Globus pallidus (tissue), 1 donor: ENCODE measurements at regions not wholly inside any gene's neighbourhood (a gene's known extent, or its start where the extent isn't known, plus 50 kb on each side); places are given as distances from the start of the nearest gene placed in this dataset.

ENCODE experiments used
- DNase-seq: peaks from one replicate; pipeline ENCODE4 v3.0.0-alpha.2; 2015; ENCODE audit warnings: low spot score

DNA sequence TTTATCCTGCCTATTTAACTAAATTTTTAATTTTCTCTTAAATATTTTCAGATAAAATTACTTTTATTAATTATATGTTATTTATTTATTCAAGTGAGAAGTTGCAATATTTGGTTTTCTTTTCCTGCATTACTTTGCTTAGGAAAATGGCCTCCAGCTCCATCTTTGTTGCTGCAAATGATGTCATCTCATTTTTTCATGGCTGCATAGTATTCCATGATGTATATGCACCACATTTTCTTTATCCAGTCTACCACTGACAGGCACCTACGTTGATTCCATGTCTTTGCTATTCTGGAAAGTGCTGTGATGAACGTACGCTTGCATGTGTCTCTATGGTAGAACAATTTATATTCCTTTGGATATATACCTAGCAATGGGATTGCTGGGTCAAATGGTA is 186.9 kb upstream of the LYPLAL1 start:
- DNase-seq = no peak

DNA sequence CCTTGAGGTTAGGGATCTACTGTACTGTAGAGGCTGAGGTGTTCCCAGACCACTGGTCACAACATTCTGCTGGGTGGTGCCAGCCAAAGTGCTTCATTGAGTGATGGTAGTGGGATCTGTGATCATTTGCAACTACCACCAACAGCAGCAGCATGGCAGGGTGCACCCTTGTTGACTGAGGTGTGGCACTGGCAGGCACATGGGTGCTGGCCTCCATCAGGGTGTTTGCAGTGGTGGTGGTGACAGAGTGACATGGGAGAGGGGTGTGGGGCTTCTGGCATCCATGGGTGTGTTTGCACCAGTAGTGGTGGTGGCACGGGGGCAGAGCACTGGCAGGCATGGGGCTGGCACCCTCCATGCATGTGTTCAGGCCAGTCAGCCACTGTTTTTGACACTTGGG is 183.7 kb upstream of the LYPLAL1 start:
- DNase-seq = no peak

DNA sequence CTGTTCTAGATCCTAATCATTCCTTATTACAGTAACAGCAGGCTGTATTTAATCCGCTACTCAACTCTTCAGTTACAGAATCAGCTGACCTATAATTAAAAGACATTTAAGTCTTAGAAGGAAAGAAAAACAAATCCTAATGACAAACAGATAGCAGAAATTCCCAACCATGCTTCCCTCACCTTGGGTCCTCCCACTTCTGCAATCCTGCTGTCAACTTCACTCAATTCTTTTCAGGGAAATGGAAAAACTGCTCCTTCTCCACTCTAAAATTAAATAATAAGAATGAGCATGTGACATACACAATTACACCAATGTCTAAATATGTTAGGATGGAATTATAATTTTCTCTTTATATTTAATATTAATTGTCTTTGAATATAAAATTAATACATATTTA is 182.6 kb upstream of the LYPLAL1 start:
- no peak for DNase-seq

DNA sequence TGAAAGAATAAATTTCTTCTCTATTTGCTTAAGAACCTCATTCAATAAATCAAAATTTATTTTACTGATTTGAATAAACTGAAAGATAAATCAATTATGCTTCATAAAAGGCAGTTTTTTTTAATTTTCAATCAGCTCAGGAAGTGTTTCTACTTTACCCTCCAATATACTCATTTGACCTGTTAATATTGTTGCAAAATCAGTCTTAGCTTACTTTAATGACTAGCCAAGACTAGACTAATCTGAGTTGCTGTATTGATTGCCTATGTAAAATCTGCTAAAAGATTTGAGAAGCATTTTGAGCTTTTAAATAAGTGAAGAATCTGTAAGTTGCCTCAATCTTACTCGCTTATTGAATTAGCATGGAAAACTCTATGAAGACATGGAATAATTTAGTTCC is 179.1 kb upstream of the LYPLAL1 start:
- DNase-seq = no peak

DNA sequence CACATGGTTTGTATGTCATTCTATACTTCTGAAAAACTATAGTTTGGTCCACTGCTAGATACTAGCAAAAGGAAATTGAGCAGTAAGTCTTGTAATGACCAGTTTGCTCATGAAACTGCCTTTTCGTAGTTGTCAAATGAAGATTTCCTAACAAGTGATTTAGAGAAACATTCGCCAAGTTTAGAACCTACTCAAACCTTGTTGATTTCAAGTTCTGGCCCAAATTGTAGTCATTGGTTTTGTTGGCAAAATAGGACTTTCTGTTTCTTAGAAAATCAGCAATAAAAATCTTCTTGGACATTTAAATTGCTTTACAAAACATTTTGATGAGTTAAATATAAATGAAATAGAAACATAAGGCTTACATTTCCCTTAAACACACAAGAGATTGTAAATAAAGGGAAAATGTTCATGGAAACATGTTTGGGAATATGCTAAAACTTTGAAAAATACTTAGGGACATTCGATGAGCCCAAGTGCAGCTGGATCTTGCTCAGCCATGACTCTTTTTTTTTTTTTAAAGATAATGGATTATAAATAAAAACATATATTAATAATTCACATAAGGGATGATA is 178.5 kb upstream of the LYPLAL1 start:
- no peak for DNase-seq

DNA sequence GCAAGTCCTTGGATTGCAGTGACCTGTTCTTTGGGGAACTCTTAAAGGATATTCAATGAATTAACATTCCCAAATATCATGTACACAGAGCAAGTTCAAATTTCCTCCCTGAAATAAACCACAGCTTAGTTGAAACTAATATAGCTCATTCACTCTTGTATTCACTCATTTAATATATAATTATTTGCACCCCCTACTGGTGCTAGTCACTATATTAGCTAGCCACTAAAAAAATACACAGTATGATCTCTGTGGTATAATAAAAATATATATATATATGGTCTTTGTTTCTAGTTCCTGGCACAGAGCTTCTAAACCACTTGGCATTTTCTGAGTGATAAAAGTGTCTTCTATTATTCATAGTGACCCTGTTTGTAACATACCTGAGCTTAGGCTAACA is 177.3 kb upstream of the LYPLAL1 start:
- no peak for DNase-seq

DNA sequence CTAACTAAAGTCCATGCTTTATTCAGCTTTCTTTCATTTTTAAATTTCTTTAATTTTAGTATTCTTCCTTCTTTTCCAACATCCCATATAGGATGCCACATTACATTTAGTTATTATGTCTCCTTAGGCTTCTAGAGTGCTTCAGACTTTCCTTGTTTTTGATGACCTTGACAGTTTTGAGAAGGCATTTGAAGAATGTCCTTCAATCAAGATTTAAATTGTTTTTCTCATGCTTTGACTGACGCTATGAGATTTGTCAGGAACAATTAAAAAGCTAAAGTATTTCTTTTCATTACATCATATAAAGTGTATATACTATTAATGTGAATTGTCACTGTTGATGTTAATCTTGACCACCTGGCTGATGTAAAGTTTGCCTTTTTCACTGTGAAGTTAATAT is 173.7 kb upstream of the LYPLAL1 start:
- no peak for DNase-seq

DNA sequence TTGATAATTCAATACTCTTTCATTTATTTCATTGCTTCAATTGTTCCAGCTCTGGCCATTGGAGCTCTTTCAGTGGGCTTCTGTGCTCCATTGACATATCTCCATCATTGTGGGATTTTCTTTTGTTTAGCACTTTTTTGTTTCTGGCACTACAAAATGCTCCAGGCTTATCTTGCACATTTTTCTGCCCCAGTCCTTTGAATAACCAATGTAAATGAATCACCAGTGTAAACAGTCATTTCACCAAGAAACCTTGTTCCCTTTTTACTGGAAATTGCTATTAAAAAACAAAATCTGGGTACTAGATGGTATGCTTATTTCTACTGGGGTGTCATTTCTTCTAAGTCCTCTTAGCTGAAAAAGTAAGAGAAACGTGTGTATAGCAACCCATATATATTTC is 173.0 kb upstream of the LYPLAL1 start:
- no peak for DNase-seq

DNA sequence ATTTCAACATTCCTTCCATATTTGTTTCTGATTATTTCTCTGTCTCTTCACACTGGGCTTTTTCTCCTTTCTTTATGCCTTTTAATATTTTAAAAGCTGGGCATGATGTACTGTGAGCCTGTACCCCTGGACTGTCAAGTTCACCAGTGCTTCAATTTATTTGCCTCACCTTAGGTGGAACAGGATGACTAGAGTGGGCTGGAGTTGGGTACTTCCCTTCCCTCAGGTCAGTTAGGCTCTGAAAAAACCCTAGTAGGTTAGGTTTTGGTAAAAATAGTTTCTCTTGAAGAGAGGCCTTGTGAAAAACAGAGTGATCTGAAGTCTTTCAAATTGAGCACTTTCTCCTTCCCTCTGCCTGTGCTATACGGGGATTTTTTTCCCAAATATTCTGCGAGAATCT is 163.0 kb upstream of the LYPLAL1 start:
- DNase-seq = no peak

DNA sequence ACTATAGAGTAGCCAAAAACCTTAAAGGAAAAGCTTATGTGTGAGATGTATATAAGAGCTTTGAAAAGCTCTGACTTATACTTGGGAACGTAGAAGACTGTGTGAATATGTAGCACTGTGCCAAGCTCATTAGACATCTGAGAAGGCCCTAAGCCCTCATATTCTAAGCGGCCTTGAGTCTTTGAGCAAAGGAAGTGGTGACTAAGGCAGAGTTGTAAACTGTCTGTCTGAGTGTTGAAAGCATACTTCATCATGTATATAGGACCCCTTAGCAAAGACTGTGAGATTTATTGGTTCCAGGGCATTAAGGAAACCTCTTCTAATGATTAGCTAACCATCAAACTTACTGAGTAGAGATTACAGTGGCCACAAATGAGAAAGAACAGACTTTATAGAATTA is 153.3 kb upstream of the LYPLAL1 start:
- no peak for DNase-seq

DNA sequence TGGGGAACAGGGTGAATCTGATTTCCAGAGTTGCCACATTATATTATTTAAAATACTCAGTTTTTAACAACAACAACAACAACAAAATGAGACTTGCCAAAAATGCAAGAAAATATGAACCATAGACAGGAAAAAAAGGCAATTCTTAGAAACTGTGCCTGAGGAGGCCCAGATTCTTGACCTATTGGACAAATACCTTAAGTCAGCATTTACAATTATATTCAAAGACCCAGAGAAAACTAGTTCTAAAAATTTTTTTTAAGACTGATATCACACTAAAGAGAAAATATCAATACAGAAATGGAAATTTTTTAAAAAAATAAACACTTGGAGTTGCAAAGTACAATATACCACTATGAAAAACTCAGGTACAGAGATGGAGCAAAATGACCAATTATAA is 152.8 kb upstream of the LYPLAL1 start:
- DNase-seq = no peak

DNA sequence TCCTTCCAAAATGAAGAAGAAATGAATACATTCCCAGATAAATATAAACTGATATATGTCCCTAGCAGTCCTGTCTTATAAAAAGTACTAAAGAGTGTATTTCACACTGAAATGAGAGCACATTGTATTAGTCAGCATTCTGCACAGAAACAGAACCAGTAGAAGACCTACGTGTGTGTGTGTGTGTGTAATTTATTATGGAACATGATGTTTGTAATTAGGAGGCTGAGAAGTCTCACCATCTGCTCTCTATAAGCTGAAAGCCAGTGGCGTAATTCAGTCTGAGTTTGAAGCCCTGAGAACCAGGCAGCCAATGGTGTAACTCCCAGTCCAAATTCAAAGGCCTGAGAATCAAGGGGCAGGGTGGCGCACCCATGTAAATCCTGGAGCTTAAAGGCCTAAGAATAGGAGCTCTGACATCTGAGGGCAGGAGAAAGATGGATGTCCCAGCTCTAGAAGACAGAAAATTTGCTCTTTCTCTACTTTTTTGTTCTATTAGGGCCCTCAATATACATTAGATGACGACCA is 146.5 kb upstream of the LYPLAL1 start:
- no peak for DNase-seq

DNA sequence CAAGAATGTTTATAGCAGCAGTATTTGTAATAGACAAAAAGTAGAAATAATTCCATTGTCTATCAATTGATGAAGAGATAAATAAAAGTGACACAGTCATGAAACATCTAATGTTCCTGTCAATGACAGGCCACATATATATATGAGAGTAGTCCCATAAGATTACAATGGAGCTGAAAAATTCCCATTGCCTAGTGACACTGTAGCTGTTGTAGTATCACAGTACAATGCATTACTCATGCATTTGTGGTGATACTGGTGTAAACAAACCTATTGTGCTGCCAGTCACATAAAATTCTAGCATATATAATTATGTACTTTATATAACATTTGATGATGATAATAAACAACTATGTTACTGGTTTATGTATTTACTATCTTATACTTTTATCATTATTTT is 141.9 kb upstream of the LYPLAL1 start:
- no peak for DNase-seq

DNA sequence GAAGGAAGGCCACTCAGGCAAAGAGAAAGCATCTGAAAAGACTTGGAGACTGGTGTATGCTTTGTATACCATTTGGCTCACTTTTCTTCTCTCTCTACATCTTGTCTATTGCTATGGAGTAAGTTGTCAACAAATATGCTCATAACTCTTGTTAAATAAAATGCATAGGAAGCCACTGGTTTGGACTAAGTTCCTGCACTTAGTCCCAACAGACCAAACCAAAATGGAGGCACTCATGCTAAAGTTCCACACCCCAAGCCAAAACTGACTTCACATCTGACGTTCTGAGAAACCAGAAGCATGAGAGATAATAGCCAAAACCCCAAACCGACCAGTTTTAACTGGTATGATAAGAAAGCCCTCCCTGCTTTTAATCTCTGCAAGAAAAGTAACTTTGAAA is 135.3 kb upstream of the LYPLAL1 start:
- DNase-seq = no peak

DNA sequence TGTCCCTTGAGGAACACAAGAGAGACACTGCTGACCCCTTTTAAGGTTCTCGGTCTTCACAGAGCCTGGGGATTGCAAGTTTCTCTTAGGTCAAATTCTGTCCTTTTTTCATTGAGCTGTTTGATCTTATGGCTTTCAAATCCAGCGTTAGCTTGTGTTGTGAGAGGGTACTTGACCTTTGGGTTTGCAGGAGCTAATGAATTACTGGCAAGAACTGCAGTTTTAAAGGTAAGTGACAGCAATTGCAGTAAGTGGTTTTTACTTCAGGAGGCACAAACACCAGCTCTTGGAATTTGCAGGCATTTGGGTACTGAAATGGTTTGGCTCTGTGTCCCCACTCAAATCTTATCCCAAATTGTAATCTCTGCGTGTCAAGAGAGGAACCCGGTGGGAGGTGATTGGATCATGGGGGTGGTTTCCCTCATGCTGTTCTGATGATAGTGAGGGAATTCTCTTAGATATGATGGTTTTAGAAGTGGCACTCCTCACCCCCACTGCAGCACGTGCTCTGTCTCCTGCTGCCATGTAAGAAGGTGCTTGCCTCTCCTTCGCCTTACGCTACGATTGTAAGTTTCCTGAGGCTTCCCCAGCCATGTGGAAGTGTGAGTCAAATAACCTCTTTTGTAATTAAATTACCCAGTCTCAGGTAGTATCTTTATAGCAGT is 134.5 kb upstream of the LYPLAL1 start:
- DNase-seq = no peak

DNA sequence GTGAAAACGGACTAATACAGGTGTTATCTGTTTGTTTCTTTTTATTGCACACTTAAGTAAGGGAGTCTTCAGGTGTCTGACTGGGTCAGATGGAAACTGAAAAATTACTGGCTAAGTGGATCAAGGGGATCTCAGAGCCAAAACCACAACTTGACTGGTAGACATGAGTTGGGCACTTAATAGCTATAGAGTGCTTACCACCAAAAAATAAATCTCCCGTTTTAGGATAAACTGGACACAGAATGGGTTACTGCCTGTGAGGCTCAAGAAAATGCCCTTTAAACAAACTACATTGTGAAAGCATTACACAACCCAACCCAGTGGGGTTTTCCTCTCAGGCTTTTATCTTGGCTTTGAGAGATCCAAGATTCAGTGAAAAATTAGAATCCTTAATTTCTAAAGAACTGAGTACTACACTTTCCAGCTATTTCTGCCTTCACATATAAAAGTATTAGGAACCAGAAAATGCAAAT is 134.0 kb upstream of the LYPLAL1 start:
- DNase-seq = no peak

DNA sequence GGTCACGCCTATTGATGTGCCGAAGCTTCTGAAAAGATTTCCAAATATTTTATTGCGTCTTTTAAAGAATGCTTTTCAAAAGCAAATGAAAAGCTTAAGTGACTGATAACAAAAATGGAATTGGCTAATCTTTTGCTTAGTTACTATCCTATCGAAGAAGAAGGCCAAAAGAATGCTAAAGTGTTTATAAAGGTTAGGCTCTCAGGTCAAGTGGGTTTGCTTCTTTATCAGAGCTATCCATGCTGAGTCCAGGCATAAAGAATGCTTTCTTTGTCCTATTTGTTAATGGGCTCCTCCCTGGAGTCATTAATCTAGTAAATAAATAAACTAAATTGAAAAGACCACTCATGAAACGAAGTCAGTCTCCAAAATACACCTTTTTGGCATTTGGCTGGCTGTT is 133.4 kb upstream of the LYPLAL1 start:
- no peak for DNase-seq

DNA sequence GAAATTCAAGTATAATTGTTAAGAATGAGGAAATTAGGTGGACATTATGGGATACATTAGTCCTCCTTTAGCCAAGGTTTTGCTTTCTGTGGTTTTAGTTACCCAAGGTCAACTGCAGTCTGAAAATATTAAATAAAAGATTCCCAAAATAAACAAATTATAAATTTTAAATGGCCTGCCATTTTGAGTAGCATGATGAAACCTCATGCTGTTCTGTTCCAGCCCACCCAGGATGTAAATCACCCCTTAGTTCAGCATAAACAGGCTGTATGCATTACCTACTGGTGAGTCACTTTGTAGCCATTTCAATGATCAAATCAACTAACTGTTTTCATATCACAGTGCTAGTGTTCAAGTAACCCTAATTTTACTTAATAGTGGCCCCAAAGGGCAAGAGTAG is 132.5 kb upstream of the LYPLAL1 start:
- no peak for DNase-seq

DNA sequence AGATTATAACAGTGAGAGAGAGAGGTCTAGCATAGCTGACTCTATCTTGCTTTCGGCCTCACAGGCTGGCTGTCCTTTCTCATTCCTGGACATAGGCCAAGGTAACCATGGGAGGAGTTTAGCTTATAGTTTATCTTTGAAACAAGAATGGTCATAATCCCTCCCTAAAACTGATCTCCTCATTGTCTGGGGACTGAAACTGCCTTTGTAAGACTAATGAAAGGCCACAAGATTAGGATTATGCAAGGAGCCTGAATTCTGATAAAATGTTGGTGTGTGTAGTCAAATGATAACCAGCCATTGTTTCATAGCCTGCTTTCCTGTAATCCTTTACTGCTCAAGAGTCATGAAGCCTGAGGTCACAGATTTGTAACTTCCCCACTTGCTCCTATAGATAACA is 131.9 kb upstream of the LYPLAL1 start:
- no peak for DNase-seq

DNA sequence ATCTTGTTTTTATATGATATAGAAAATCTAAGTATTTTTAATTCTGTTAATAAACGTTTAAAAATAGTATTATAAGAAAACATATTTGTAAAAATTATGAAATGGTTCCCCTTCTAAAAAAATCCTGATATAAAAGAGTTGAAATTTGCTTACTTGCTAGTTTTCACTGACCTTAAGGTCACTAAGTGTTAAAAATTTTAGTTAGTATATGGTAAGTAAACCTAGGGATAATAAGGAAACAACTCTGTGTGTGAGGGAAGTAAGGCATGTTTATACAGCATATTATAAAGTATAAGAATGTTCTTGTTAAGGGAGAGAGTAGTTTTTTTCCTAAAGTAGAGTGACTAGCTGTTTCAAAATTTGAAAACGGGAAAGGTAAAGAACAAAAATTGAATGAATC is 130.9 kb upstream of the LYPLAL1 start:
- DNase-seq = no peak

DNA sequence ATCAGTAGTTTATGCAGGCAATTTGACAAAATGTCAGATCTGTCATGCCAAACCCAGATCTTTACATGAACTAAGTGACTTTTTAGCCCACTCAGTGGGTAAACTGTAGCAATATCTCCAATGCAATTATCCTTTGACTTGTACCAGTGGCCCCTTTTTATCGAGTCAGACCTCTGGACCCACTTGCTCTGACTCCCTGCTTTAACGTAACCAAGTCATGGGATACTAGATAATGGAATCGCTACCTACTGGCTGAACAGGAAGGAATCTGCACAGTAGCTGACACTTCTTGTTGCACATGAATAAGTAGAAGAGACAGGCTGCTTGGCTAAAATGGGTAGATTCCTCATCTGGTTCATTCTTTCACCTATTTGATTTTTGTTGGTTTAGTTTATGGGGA is 128.4 kb upstream of the LYPLAL1 start:
- DNase-seq = no peak

DNA sequence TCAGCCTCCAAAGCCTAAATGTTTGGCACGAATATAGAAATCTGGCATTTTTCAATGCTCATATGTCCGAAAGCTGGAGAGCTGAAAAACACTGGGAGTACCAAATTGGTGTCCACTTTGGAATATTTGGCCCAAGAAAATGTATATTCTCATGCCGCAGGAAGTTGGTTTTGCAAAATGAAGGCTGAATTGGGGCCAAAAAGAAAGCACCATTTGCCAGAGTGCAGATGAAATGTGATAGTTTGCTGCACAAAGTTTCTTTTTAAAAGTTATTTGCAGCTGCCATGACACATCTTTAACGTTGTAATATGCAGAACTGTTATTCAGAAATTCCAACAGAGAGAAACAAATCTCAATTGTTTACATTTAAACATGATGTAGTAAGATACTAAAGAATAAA is 124.2 kb upstream of the LYPLAL1 start:
- no peak for DNase-seq

DNA sequence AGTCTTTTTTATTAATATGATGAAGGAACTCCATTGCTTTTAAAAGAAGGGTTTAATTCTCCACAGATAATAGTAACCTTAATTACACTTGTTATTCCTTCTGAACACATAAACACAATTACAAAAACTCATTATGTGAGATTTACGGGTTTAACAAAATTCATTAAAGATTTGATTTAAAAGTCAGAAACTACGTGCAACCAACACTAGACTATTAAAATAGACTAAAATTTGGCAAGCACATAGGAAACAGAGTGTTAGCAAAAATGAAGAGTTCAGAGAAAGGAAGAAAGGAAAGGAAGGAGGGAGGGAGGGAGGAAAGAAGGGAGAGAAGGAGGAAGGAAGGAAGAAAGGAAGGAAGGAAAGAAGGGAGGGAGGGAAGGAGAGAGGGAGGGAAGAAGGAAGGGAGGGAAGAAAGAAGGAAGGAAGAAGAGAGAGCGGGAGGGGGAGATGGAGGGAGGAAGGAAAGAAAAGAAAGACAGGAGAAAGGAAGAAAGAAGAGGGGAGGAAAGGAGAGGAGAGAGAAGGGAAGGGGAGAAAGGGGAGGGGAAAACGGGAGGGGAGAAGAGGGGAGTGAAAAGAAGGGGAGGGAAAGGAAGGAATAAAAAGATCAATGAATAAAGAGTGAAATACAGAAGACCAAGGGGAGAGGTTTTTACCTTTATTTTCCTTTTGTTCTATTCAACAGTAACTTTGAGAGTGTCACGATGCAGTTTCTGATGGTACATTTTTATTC is 123.4 kb upstream of the LYPLAL1 start:
- DNase-seq = no peak

DNA sequence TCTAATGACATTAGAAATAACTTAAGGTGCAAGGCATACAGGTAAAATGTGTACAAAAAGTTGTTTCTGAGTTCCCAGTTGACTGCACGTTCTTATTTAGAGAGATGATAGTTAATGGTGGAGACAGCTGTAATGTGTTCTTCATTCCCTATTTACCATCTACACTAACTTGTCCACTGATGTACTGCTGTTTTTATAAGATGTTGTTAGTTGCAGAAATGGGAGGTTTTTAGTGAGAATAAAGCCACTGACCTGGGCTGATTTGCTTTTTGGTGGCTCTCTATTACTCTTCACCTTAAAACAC is 122.9 kb upstream of the LYPLAL1 start:
- no peak for DNase-seq
